Sigmoid colon (tissue), 6 donors: ENCODE measurements at regions not wholly inside any gene's neighbourhood (a gene's known extent, or its start where the extent isn't known, plus 50 kb on each side); places are given as distances from the start of the nearest gene placed in this dataset.
"Not testable (repeated sequence)": the region's sequence is repeated elsewhere in the genome, so short reads cannot be mapped to it uniquely, and the experiment has no call there.

ENCODE experiments used
- DNase-seq: peaks from one replicate; pipeline ENCODE4 v3.0.0-alpha.2; 2019
- H3K27ac ChIP-seq, 4 donors: fragments of 200-600 bp; sonication (generic); one replicate each; pipeline ENCODE4 v1.5.1; 2016 to 2019; ENCODE audit warnings: mild to moderate bottlenecking in 1 of 4
- H3K27me3 ChIP-seq, 3 donors: fragments of 200-600 bp; sonication (generic); one replicate each; pipeline ENCODE4 v1.5.1; 2019; ENCODE audit warnings: mild to moderate bottlenecking in 1 of 3
- H3K36me3 ChIP-seq, 4 donors: fragments of 200-600 bp; sonication (generic); one replicate each; pipeline ENCODE4 v1.5.1; 2016 to 2019
- H3K4me1 ChIP-seq, 4 donors: fragments of 200-600 bp; sonication (generic); one replicate each; pipeline ENCODE4 v1.5.1; 2017 to 2019
- H3K4me3 ChIP-seq, 4 donors: fragments of 200-600 bp; sonication (generic); one replicate each; pipeline ENCODE4 v1.5.1; 2017 to 2019; ENCODE audit warnings: mild to moderate bottlenecking in 2 of 4, moderate library complexity in 1 of 4
- H3K9me3 ChIP-seq, 4 donors: fragments of 200-600 bp in 3 of 4; sonication (generic) in 3 of 4; one replicate each; pipeline versions ENCODE4 v1.5.1 to v1.6.1; 2013 to 2019
- EP300 ChIP-seq, 4 donors: sonication (generic); formaldehyde crosslinking; IDR thresholded peaks; one replicate each; pipeline ENCODE4 v1.6.1; 2017; ENCODE audit warnings: antibody characterized with exemption in 4 of 4
- POLR2A ChIP-seq, 2 donors: fragments of 450-650 bp; IDR thresholded peaks; one replicate each; pipeline ENCODE4 v1.6.1; 2016; ENCODE audit warnings: antibody characterized with exemption in 2 of 2, mild to moderate bottlenecking in 2 of 2, moderate library complexity in 2 of 2
- POLR2AphosphoS5 ChIP-seq, 4 donors: sonication (generic); formaldehyde crosslinking; IDR thresholded peaks; one replicate each; pipeline ENCODE4 v1.6.1; 2017; ENCODE audit warnings: antibody characterized with exemption in 4 of 4
- WGBS, 2 donors: extraction: QIAGEN DNeasy Blood & Tissue Kit; methylation state at CpG; one replicate each; pipeline ENCODE4 v1.1.7; 2013; 5-methylcytosine and 5-hydroxymethylcytosine counted together
- intact Hi-C: fragments of 100-400 bp; cut with DNase I; formaldehyde crosslinking; loops from one replicate; pipeline ENCODE4 v1.15.1; 2023
- TF ChIP-seq, protein P1 (sequence below), 4 experiments: fragments of 450-650 bp in 3 of 4; fragments of 200-600 bp in 1 of 4; IDR thresholded peaks; one replicate each; pipeline ENCODE4 v1.5.1; 2016 to 2019; ENCODE audit warnings: antibody characterized with exemption in 4 of 4, mild to moderate bottlenecking in 3 of 4, moderate library complexity in 2 of 4
- donor health status: healthy with polysubstance abuse.
- donor health status: healthy.

GRCh38 chr9:12318732-12319685, 374.2 kb upstream of the TYRP1 start:
- Histone ChIP-seq H3K9me3 (no peaks in the 10 kb centered on the region), H3K27ac (no peak overlapping the region)
- no peak for TF ChIP-seq POLR2AphosphoS5 (IDR thresholded peaks at IDR 0.05)
- TF ChIP-seq POLR2A (IDR thresholded peaks at IDR 0.05), result no peak
- TF ChIP-seq, protein P1, sequence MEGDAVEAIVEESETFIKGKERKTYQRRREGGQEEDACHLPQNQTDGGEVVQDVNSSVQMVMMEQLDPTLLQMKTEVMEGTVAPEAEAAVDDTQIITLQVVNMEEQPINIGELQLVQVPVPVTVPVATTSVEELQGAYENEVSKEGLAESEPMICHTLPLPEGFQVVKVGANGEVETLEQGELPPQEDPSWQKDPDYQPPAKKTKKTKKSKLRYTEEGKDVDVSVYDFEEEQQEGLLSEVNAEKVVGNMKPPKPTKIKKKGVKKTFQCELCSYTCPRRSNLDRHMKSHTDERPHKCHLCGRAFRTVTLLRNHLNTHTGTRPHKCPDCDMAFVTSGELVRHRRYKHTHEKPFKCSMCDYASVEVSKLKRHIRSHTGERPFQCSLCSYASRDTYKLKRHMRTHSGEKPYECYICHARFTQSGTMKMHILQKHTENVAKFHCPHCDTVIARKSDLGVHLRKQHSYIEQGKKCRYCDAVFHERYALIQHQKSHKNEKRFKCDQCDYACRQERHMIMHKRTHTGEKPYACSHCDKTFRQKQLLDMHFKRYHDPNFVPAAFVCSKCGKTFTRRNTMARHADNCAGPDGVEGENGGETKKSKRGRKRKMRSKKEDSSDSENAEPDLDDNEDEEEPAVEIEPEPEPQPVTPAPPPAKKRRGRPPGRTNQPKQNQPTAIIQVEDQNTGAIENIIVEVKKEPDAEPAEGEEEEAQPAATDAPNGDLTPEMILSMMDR (IDR thresholded peaks at IDR 0.05), result no peak
- TF ChIP-seq EP300 (IDR thresholded peaks at IDR 0.05), result no peak

DNA sequence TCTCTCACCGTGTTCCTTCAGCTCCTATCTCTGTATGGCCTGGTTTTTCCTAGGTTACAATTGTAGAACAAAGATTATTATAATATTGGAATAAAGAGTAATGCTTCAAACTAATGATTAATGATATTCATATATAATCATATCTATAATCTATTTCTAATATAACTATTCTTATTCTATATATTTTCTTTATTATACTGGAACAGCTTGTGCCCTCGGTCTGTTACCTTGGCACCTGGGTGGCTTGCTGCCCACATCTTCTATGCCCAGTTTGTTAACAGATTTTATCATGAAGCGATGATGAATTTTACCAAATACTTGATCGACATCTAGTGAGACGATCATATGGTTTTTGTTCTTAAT, 363.6 kb upstream of the TYRP1 start:
- 66 to 68% methylated on average over 5 of the region's 5 CpGs for WGBS, 2 donors
- no peak for DNase-seq
- Histone ChIP-seq H3K36me3 (no peaks in the 10 kb centered on the region), H3K4me3 (no peak overlapping the region), H3K27me3 (no peaks in the 10 kb centered on the region), H3K27ac (no peak overlapping the region), H3K4me1 (no peaks in the 10 kb centered on the region), H3K9me3 (no peaks in the 10 kb centered on the region)
- TF ChIP-seq POLR2AphosphoS5 (IDR thresholded peaks at IDR 0.05), result no peak
- TF ChIP-seq EP300 (IDR thresholded peaks at IDR 0.05), result no peak
- no peak for TF ChIP-seq POLR2A (IDR thresholded peaks at IDR 0.05)
- TF ChIP-seq, protein P1 (IDR thresholded peaks at IDR 0.05), result no peak
- intact Hi-C loops, result no loop called here

More at GRCh38 chr9:12318732-12319685, 374.2 kb upstream of the TYRP1 start:
- WGBS, 2 donors, result 69 to 85% methylated on average over 4 of the region's 4 CpGs
- Histone ChIP-seq H3K4me1 (no peaks in the 10 kb centered on the region), H3K36me3 (no peaks in the 10 kb centered on the region), H3K4me3 (no peak overlapping the region), H3K27me3 (no peaks in the 10 kb centered on the region)
- intact Hi-C loops, result no loop called here
- no peak for DNase-seq

DNA sequence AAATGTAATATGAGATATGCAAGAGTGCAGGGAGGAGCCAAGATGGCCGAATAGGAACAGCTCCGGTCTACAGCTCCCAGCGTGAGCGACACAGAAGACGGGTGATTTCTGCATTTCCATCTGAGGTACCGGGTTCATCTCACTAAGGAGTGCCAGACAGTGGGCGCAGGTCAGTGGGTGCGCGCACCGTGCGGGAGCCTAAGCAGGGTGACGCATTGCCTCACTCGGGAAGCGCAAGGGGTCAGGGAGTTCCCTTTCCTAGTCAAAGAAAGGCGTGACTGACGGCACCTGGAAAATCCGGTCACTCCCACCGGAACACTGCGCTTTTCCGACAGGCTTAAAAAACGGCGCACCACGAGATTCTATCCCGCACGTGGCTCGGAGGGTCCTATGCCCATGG, 359.2 kb upstream of the TYRP1 start:
- H3K9me3 ChIP-seq, H3K27ac ChIP-seq, DNase-seq, H3K4me1 ChIP-seq, intact Hi-C loops, H3K27me3 ChIP-seq, H3K36me3 ChIP-seq, H3K4me3 ChIP-seq: not testable (repeated sequence)
- WGBS, 2 donors, result 76 to 80% methylated on average over 26 of the region's 26 CpGs

DNA sequence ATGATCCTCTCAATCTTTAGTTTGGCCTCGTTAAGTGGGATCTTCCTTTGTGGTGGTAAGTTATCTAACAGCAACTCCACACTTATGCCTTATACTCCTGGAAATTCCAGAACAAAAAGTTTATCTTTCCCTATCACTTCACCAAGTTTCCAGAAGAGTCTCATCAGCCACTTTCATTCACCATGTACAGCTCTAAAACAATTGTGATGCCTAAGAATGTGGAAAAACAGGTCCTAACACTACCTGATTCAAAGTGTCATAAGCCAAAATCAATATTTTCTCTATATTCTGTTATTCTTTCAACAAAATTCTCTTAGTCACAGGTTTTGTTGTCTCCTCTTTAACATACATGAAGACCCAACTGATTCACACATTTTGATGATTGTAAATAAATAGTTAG, 342.4 kb upstream of the TYRP1 start:
- intact Hi-C loops, result no loop called here
- DNase-seq, result no peak
- Histone ChIP-seq H3K4me1 (no peaks in the 10 kb centered on the region), H3K36me3 (no peaks in the 10 kb centered on the region), H3K9me3 (no peaks in the 10 kb centered on the region), H3K27ac (no peak overlapping the region), H3K27me3 (no peaks in the 10 kb centered on the region), H3K4me3 (no peak overlapping the region)
- 38 to 72% methylated on average over 1 of the region's 1 CpG for WGBS, 2 donors
- TF ChIP-seq EP300 (IDR thresholded peaks at IDR 0.05) (no peak), POLR2AphosphoS5 (IDR thresholded peaks at IDR 0.05) (no peak), POLR2A (IDR thresholded peaks at IDR 0.05) (no peak)

DNA sequence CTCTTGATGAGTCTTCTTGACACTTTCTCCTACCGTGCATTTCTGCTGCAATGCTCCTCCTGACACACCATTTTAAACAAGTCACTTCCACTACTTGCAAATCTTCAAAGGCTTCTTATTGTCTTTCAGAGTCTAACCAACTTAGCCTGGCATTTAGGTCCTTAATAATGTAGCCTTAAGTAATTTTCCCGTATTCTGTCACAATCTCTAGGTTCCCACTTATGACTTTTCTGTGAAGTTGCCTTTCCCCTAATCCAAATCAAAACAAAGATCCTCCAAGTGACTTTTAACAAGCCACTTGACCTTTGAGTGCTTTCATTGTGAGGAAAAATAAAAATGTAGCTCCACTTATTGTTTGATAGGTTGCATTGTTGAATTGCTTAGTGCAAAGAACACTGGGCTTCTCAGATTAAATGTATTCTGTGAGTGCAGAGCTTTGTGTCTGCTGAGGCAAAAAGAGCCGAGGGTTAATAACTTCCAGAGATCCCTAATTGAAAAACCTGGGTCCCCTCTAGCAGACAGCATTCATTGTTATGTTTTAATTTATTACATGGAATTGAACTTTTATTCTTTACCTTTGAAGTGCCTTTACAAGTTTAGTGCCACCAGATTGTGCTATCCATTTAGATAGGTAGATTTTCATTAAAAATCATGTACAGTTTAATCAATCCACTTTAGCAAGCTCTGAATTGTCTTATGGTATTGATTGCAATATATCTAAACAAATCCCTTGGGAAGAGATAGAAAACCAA, 341.7 kb upstream of the TYRP1 start:
- Histone ChIP-seq H3K4me3 (no peak overlapping the region), H3K9me3 (no peaks in the 10 kb centered on the region), H3K27me3 (no peaks in the 10 kb centered on the region), H3K36me3 (no peaks in the 10 kb centered on the region), H3K4me1 (no peaks in the 10 kb centered on the region), H3K27ac (no peak overlapping the region)
- DNase-seq, result no peak
- TF ChIP-seq POLR2AphosphoS5 (IDR thresholded peaks at IDR 0.05), result no peak
- no peak for TF ChIP-seq POLR2A (IDR thresholded peaks at IDR 0.05)
- no peak for TF ChIP-seq EP300 (IDR thresholded peaks at IDR 0.05)
- TF ChIP-seq, protein P1 (IDR thresholded peaks at IDR 0.05), result no peak
- WGBS, 2 donors, result 63 to 72% methylated on average over 3 of the region's 3 CpGs
- intact Hi-C loops, result no loop called here
